Lower lobe of right lung (tissue), 2 donors: ENCODE measurements at regions not wholly inside any gene's neighbourhood (a gene's known extent, or its start where the extent isn't known, plus 50 kb on each side); places are given as distances from the start of the nearest gene placed in this dataset.

Experiments used
- ATAC-seq, 2 donors: fragments of 200-7000 bp; cut with Tn5 transposase; one replicate each; pipeline ENCODE4 v1.9.1; 2020 to 2022; ENCODE audit warnings: mild to moderate bottlenecking in 2 of 2, moderate library complexity in 2 of 2
- DNase-seq: peaks from one replicate; pipeline ENCODE4 v3.0.0-alpha.2; 2020
- H3K27ac ChIP-seq: fragments of 200-600 bp; one replicate; pipeline ENCODE4 v1.8.0; 2022
- H3K27me3 ChIP-seq: fragments of 200-600 bp; one replicate; pipeline ENCODE4 v1.8.0; 2022; ENCODE audit warnings: low read depth
- H3K36me3 ChIP-seq: fragments of 200-600 bp; one replicate; pipeline ENCODE4 v1.8.0; 2022; ENCODE audit warnings: mild to moderate bottlenecking
- H3K4me1 ChIP-seq: fragments of 200-600 bp; one replicate; pipeline ENCODE4 v1.8.0; 2022
- H3K4me3 ChIP-seq: fragments of 200-600 bp; one replicate; pipeline ENCODE4 v1.8.0; 2022; ENCODE audit warnings: mild to moderate bottlenecking
- H3K9me3 ChIP-seq: fragments of 200-600 bp; one replicate; pipeline ENCODE4 v1.8.0; 2022
- intact Hi-C: fragments of 100-400 bp; cut with DNase I; formaldehyde crosslinking; loops from one replicate; pipeline ENCODE4 v1.11.0; 2022
- TF ChIP-seq, protein P1 (sequence below): fragments of 200-600 bp; IDR thresholded peaks from one replicate; pipeline ENCODE4 v1.8.0; 2022; ENCODE audit warnings: antibody characterized with exemption, mild to moderate bottlenecking
- donor health status: DM: no; HTN: yes; CAD: no; lungs with severe emphysema.

DNA sequence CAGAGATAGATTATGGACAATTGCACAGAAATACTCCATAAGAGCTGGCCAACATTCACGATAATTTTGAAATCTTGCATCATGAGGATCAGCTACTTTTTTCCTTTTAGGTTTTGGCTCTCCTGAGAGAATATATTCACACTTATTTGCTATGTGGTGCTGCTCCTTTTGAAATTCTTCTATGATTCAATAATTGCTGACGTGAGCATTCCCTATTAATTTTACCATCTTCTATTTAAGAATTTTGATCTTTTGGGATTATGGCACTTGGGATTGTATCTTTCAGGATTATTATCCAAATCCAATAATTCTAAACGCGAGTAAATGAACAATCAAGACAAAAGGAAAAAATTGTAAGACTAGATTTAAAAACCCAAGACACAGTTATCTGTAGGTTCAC, 358.8 kb downstream of the ELAVL2 start:
- Histone ChIP-seq H3K9me3 (no peaks in the 10 kb centered on the region), H3K27me3 (no peaks in the 10 kb centered on the region), H3K36me3 (no peaks in the 10 kb centered on the region), H3K4me3 (no peak overlapping the region), H3K4me1 (no peaks in the 10 kb centered on the region), H3K27ac (no peak overlapping the region)
- intact Hi-C loops, result no loop called here
- no peak for ATAC-seq
- TF ChIP-seq, protein P1, sequence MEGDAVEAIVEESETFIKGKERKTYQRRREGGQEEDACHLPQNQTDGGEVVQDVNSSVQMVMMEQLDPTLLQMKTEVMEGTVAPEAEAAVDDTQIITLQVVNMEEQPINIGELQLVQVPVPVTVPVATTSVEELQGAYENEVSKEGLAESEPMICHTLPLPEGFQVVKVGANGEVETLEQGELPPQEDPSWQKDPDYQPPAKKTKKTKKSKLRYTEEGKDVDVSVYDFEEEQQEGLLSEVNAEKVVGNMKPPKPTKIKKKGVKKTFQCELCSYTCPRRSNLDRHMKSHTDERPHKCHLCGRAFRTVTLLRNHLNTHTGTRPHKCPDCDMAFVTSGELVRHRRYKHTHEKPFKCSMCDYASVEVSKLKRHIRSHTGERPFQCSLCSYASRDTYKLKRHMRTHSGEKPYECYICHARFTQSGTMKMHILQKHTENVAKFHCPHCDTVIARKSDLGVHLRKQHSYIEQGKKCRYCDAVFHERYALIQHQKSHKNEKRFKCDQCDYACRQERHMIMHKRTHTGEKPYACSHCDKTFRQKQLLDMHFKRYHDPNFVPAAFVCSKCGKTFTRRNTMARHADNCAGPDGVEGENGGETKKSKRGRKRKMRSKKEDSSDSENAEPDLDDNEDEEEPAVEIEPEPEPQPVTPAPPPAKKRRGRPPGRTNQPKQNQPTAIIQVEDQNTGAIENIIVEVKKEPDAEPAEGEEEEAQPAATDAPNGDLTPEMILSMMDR, result no peak
- no peak for DNase-seq

DNA sequence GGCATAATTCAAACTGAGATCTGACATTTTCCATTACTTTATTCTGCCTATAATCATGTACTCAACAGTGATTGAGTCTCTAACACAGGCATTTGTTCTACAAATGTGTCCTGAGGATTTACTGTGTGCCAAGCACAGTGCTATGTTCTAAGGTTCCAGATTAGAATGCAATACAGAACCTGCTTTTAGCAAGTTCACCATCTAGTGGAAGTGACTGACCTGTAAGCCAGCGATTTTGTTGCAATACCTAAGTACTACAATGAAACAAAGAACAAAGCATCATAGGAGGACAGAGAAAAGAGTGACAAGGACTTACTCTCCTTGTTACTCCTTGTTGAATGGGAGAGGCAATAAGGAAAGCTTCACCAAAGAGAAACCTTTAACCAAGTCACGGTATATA, 348.1 kb downstream of the ELAVL2 start:
- ATAC-seq (no peak), DNase-seq (no peak)
- intact Hi-C loops, result no loop called here
- Histone ChIP-seq H3K36me3 (no peaks in the 10 kb centered on the region), H3K27ac (no peak overlapping the region), H3K27me3 (no peaks in the 10 kb centered on the region), H3K4me3 (no peak overlapping the region), H3K4me1 (no peaks in the 10 kb centered on the region), H3K9me3 (no peaks in the 10 kb centered on the region)
- TF ChIP-seq, protein P1, result no peak

DNA sequence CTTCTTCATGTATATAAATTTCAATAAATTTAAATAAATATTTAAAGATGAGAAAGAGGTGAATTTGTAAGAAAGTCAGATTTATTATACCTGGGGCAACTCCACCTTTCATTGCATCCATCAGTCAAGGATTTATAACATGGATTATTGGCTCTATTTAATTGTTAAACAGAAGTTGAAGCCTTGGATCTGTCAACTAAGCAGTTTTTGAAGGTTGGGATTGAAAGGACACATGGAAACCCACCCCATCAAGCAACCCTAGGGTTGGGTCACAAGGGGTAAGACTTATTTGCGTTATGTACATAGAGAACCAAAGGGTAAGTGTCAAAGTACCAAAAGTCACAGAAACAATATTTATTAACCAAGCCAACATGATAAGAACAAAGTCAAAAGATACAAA, 342.5 kb downstream of the ELAVL2 start:
- Histone ChIP-seq H3K27me3 (no peaks in the 10 kb centered on the region), H3K4me3 (no peak overlapping the region), H3K36me3 (no peaks in the 10 kb centered on the region), H3K27ac (no peak overlapping the region), H3K9me3 (no peaks in the 10 kb centered on the region), H3K4me1 (no peaks in the 10 kb centered on the region)
- ATAC-seq, result no peak
- DNase-seq, result no peak
- intact Hi-C loops, result no loop called here
- TF ChIP-seq, protein P1, result no peak

DNA sequence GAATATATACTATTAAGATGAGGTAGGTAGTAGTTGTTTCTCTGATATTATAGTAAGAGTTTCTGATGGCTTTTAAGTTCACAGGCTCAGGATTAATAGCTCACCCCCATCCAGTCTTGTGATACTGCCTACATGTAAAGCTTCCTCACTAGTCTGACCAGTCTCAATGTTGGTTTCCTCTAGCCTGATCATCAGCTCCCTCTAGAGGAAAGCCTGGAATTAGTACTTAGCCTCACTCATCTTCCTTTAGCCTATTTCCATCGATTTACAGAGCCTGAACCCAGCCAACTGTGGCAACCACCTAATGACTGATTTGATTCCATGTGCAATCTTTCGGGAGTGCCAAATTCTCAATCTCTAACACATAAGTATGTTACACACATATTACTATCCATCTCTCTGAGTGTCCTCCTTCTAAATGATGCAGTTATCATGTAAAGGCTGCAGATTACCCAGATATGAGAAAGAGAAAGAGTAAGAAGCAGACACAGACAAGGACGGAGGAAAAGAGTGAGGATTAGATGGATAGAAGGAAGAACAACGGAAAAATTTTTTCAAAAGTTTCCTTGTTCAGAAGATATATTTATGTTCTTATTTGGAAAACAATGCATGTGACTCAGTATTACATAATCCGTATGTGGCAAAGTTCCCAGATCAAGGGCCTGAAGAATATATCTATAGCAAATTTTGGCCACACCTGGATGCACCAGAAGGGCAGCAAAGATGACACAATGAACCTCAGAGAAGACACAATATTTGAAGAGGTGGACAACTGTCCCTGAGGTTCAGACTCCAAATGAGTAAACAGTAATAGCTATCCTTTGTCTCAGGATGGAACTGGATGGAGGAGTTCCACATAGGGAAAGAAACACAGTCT, 333.7 kb downstream of the ELAVL2 start:
- H3K4me1 ChIP-seq, result no peaks in the 10 kb centered on the region
- DNase-seq (no peak), ATAC-seq (peak; percentile 63 to 78)
- H3K36me3 ChIP-seq, result no peaks in the 10 kb centered on the region
- intact Hi-C loops, result no loop called here
- no peak overlapping the region for H3K4me3 ChIP-seq
- TF ChIP-seq, protein P1, result peak; percentile 51
- H3K27ac ChIP-seq, result no peak overlapping the region
- no peaks in the 10 kb centered on the region for H3K27me3 ChIP-seq
- H3K9me3 ChIP-seq, result no peaks in the 10 kb centered on the region

DNA sequence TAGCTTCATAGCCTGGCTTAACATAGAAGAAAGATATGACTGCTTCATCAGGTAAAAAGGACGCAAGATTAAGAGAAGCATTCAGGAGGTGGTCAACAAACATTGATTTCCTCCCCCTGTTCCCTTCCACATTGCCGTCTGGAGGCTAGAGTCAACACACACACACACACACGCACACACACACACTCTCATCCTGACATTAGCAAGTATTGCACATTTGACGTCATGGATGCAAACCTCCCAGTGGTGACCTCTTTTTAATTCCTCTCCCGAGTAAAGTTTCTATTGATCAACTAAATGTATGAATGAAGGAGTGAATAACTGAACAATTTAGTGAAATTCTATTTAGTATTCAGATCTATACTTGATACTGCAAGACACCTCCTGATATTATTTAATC, 332.8 kb downstream of the ELAVL2 start:
- Histone ChIP-seq H3K9me3 (no peaks in the 10 kb centered on the region), H3K27ac (no peak overlapping the region), H3K36me3 (no peaks in the 10 kb centered on the region), H3K4me1 (no peaks in the 10 kb centered on the region), H3K4me3 (no peak overlapping the region), H3K27me3 (no peaks in the 10 kb centered on the region)
- DNase-seq, result no peak
- intact Hi-C loops, result no loop called here
- ATAC-seq, result no peak
- TF ChIP-seq, protein P1, result no peak
